Testis (tissue), 2 donors: ENCODE measurements at regions not wholly inside any gene's neighbourhood (a gene's known extent, or its start where the extent isn't known, plus 50 kb on each side); places are given as distances from the start of the nearest gene placed in this dataset.

Experiments used
- DNase-seq: peaks from one replicate; pipeline ENCODE4 v3.0.0-alpha.2; 2019
- H3K27ac ChIP-seq, 2 donors: fragments of 200-600 bp; sonication (generic); one replicate each; pipeline ENCODE4 v1.5.1; 2019
- H3K27me3 ChIP-seq: fragments of 200-600 bp; sonication (generic); one replicate; pipeline ENCODE4 v1.5.1; 2019
- H3K36me3 ChIP-seq: fragments of 200-600 bp; sonication (generic); one replicate; pipeline ENCODE4 v1.5.1; 2017; ENCODE audit warnings: low read depth; ENCODE audit errors: missing control alignments
- H3K4me1 ChIP-seq: fragments of 200-600 bp; sonication (generic); one replicate; pipeline ENCODE4 v1.5.1; 2019
- H3K4me3 ChIP-seq, 2 donors: fragments of 200-600 bp; sonication (generic); one replicate each; pipeline ENCODE4 v1.5.1; 2017 to 2019
- H3K9me3 ChIP-seq: fragments of 200-600 bp; sonication (generic); one replicate; pipeline ENCODE4 v1.5.1; 2017
- POLR2A ChIP-seq: fragments of 450-650 bp; IDR thresholded peaks from one replicate; pipeline ENCODE4 v1.6.1; 2017; ENCODE audit warnings: antibody characterized with exemption, mild to moderate bottlenecking, moderate library complexity
- WGBS, 2 donors: methylation state at CpG; one replicate each; pipeline ENCODE4 v1.1.5; 2018; 5-methylcytosine and 5-hydroxymethylcytosine counted together
- intact Hi-C: fragments of 100-400 bp; cut with DNase I; formaldehyde crosslinking; loops from one replicate; pipeline ENCODE4 v1.15.1; 2023; ENCODE audit warnings: low total_unique reads
- TF ChIP-seq, protein P1 (sequence below), 3 experiments: fragments of 450-650 bp in 2 of 3; fragments of 200-600 bp in 1 of 3; sonication (generic) in 1 of 3; IDR thresholded peaks; one replicate each; pipeline ENCODE4 v1.5.1; 2016 to 2019; ENCODE audit warnings: antibody characterized with exemption in 3 of 3, mild to moderate bottlenecking in 2 of 3, moderate library complexity in 1 of 3

DNA sequence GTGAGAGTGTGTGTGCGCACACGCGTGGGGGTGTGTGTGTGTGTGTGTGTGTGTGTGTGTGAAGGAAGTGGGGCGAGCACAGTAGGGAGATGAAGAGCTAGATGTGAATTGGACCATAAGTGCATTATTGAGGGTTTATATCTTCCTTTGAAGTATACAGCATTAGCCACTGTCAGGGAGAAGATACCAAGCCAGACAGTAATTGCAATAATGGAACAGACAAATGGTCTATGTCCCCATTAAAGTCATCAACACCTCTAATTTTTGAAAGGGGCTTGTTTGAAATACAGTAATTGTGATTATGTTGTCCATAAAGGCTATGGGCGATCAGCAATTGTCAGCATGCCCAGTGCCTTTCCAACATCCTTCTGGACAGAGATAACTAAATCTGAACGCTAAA is 429.2 kb upstream of the NR2F2 start:
- intact Hi-C loops, result no loop called here
- TF ChIP-seq, protein P1, sequence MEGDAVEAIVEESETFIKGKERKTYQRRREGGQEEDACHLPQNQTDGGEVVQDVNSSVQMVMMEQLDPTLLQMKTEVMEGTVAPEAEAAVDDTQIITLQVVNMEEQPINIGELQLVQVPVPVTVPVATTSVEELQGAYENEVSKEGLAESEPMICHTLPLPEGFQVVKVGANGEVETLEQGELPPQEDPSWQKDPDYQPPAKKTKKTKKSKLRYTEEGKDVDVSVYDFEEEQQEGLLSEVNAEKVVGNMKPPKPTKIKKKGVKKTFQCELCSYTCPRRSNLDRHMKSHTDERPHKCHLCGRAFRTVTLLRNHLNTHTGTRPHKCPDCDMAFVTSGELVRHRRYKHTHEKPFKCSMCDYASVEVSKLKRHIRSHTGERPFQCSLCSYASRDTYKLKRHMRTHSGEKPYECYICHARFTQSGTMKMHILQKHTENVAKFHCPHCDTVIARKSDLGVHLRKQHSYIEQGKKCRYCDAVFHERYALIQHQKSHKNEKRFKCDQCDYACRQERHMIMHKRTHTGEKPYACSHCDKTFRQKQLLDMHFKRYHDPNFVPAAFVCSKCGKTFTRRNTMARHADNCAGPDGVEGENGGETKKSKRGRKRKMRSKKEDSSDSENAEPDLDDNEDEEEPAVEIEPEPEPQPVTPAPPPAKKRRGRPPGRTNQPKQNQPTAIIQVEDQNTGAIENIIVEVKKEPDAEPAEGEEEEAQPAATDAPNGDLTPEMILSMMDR (IDR thresholded peaks at IDR 0.05), result no peak
- TF ChIP-seq POLR2A, result no peak
- Histone ChIP-seq H3K9me3 (no peaks in the 10 kb centered on the region), H3K4me3 (no peak overlapping the region), H3K27ac (no peak overlapping the region), H3K27me3 (no peaks in the 10 kb centered on the region), H3K36me3 (no peaks in the 10 kb centered on the region), H3K4me1 (no peaks in the 10 kb centered on the region)
- DNase-seq, result no peak
- WGBS, 2 donors, result 81 to 87% methylated on average over 6 of the region's 6 CpGs

DNA sequence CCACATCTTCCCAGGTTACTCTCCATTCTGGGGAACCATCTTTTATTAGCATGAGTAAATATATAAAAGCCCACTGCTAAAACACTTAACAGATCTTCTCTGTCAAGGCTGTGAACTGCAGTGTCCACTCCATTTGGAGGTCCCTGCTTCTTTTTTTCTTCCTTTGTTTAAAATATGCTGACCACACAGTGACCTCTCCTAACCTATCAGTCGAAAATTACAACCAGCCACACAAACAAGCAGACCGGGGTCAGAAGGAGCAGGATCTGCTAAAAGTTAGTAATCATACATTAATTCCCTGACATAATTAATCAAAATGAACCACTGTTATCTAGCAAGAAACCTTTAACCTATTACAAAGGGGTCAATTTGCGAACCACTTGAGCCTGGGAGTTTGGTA is 427.9 kb upstream of the NR2F2 start:
- Histone ChIP-seq H3K27ac (no peak overlapping the region), H3K36me3 (no peaks in the 10 kb centered on the region), H3K4me1 (no peaks in the 10 kb centered on the region), H3K27me3 (no peaks in the 10 kb centered on the region), H3K4me3 (no peak overlapping the region), H3K9me3 (no peaks in the 10 kb centered on the region)
- DNase-seq, result no peak
- 71 to 84% methylated on average over 3 of the region's 3 CpGs for WGBS, 2 donors
- intact Hi-C loops, result no loop called here
- no peak for TF ChIP-seq POLR2A
- TF ChIP-seq, protein P1 (IDR thresholded peaks at IDR 0.05), result no peak

DNA sequence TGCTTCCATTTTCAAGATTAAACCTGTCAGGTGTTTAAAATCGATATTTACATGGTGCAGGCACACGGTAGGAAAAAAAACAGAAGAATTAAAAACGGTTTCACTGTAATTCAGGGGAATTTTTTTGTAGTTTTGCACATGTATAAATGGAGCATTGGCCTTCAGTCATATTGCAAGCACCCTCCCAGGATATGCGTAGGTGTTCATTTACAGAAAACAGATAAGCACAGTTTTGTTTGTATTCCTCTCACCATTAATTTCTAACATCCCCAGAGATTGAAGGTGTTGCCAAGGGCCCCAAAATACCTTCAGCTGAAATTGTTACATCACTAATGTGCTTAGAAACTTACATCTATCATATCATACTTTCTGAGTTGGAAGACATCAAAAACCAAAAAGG is 427.1 kb upstream of the NR2F2 start:
- no peak for TF ChIP-seq POLR2A
- TF ChIP-seq, protein P1 (IDR thresholded peaks at IDR 0.05), result no peak
- intact Hi-C loops, result no loop called here
- no peak for DNase-seq
- Histone ChIP-seq H3K4me3 (no peak overlapping the region), H3K9me3 (no peaks in the 10 kb centered on the region), H3K4me1 (no peaks in the 10 kb centered on the region), H3K27me3 (no peaks in the 10 kb centered on the region), H3K27ac (no peak overlapping the region), H3K36me3 (no peaks in the 10 kb centered on the region)
- 81 to 82% methylated on average over 4 of the region's 4 CpGs for WGBS, 2 donors

DNA sequence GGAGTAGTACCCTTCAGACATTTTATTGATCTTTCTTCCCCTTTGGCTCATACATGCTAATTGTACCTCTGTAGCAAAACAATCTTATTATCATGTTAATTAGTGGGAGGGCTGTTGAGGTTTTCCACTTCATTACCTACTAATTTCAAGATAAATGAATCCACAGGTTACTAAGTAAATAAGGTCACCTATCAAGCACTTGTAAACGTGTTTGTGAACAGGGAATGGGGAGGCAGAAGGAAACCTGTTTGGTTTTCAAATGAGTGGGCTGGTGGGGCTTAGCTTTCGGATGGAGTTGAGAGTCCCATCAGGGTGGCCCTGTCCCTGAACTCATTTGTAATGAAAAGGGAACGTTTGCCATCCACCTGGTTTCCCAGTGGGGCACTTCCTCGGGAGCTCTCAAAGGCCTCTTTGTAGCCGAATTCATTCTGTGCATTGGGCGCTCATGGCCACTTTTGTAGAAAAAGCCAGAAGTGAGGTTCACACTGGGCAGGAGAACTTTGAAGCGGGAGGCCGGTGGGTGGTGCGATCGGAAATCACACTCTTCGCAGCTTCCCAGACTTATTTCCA is 419.8 kb upstream of the NR2F2 start:
- 70 to 71% methylated on average over 11 of the region's 11 CpGs for WGBS, 2 donors
- H3K4me3 ChIP-seq, result no peak overlapping the region
- no peak overlapping the region for H3K27ac ChIP-seq
- H3K36me3 ChIP-seq, result no peaks in the 10 kb centered on the region
- DNase-seq, result no peak
- intact Hi-C loops, result no loop called here
- TF ChIP-seq POLR2A, result no peak
- TF ChIP-seq, protein P1 (IDR thresholded peaks at IDR 0.05), result no peak
- no peaks in the 10 kb centered on the region for H3K9me3 ChIP-seq
- no peaks in the 10 kb centered on the region for H3K4me1 ChIP-seq
- no peaks in the 10 kb centered on the region for H3K27me3 ChIP-seq

DNA sequence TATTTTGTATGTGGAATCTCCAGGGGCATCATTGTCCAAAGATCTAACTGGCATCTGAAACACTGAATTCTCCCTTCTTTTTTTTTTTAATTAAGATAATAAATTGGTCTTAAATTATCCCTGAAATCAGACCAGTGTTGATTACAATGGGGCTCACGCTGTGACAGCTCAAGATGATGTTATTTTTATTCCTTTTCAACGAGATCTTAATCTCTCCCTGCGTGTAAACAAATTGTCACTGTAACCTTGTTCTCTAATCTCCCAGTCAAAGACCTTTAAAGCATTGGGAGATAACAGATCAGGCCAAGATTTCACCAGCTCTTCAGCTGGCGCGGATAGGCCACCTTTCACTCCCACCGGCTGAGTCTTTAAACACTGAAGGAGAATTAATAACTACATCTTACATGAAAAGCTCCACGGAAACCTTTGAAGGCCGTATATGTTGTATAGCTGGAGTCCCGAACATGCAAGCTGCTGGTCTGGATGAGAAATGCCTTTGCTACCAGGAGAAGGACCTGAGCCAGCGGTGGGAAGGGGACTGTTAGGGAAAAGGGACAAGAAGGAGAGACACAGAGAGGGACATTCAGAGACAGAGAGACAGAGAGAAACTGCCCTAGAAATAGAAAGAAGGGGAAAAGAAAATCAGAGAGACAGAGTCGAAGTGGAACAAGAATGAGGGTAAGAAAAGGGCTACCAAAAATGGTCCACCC is 418.8 kb upstream of the NR2F2 start:
- Histone ChIP-seq H3K4me3 (no peak overlapping the region), H3K27ac (no peak overlapping the region), H3K27me3 (no peaks in the 10 kb centered on the region), H3K4me1 (no peaks in the 10 kb centered on the region), H3K9me3 (no peaks in the 10 kb centered on the region), H3K36me3 (no peaks in the 10 kb centered on the region)
- DNase-seq, result no peak
- 62 to 65% methylated on average over 11 of the region's 11 CpGs for WGBS, 2 donors
- TF ChIP-seq, protein P1 (IDR thresholded peaks at IDR 0.05), result no peak
- TF ChIP-seq POLR2A, result no peak
- intact Hi-C loops, result no loop called here
